CD4-positive, alpha-beta T cell treated with Interleukin-1 beta for 1 hour (primary cell): ENCODE measurements at regions not wholly inside any gene's neighbourhood (a gene's known extent, or its start where the extent isn't known, plus 50 kb on each side); places are given as distances from the start of the nearest gene placed in this dataset.
"Not testable (repeated sequence)": the region's sequence is repeated elsewhere in the genome, so short reads cannot be mapped to it uniquely, and the experiment has no call there.

Experiments used
- DNase-seq, 2 donors: peaks; one replicate each; pipeline ENCODE4 v3.0.0-alpha.2; 2020 to 2022

DNA sequence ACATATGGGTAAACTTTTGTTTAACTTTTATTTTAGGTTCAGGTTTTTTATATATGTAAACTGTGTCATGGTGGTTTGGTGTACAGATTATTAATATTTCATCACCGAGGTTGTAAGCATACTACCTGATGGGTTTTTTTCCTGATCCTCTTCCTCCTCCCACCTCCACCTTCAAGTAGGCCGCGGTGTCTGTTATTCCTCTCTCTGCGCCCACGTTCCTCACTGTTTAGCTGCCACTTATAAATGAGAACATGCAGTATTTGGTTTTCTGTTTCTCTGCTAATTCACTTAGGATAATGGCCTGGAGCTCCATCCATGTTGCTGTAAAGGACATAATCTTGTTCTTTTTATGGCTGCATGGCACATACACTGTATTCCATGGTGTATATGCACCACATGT lies 1000.0 kb upstream of the CELF2 start:
- no peak for DNase-seq

DNA sequence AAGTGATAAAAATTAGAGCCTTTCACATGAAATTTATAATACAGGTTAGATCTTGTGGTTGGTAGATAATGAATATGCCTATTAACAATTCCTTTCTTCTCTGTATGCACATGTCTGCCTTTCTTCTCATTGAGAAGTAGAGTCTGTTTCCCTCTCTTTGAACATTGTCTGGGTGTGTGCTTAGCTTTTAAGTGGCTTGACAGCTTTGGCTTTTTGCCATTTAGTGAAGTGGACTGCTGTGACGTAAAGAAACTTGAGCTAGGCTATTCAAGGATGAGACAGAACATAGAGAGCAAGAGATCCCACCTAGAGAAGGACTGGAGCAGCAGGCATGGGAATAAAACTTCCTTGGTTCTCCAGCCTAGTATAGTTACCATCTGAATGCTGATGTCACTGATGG lies 996.7 kb upstream of the CELF2 start:
- no peak for DNase-seq

DNA sequence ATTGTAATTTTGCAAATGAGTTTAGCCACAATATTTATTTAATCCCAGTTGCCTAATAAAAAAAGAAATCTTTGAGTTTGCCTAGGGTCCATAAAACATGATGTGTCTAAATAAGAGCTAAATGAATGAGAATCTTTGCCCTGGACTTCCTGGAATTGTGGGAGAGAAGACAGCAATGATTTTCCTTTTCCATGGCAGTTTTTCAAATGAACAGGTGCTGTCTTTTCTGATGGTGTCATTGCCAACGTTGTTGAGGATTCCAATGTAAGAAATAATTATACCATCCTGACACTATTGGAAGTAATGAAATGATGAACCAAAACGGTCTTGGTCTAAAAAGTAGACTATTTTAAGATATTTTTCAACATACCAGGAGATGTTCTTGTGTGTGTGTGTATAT lies 984.7 kb upstream of the CELF2 start:
- DNase-seq, result no peak

DNA sequence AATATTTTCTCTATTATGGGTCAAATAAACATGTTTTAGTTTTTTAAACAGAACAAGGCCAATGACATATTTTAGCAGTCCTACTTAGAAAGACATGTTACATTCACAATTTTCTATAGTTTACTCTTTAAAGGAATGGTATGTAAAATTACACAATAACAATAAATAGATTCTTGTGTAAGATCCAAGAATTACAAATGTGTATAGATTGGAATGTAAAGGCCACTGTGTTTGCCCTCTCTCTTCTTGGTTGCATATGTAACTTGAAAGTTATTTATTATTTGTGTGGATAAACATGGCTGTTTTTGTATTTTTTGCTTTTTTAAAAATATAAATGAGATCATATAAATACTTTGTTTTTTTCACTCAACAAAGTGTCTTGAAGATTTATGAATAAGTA lies 979.3 kb upstream of the CELF2 start:
- DNase-seq, result no peak

DNA sequence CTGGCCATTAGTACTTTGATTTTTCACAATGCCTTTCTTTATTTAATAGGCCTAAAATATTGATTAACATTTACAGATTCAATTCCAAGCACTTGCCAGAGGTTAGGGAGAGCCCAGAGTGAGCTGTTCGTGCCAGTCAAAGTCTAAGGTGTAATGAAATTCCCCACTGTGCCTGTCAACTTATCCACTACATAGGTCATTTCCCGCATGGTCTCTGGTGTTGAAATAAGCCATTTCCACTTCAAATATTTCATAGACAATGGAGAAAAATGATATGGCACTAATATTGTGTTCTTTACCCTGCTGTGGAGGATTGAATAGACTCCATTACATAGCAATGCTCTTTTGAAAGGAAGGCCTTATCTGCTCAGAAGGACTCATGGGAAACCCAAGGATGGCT lies 978.1 kb upstream of the CELF2 start:
- DNase-seq, result no peak

DNA sequence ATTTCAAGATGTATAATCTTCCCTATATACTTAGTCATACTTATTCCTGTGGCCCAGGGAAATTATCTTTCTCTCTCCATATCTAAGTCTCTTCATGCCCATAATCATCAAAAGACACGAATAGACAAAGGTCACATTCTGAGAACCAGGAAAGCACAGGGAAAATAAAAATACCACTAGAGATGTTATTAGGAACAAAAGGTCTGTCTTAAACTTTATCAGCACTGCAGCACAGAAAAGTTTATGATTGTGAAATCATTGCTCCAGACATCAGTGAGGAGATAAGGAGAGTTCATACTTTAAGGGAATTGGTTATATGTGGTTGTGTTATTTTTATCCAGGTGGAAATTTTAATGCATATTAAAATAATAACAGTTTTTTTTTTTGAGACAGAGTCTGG lies 974.6 kb upstream of the CELF2 start:
- no peak for DNase-seq

DNA sequence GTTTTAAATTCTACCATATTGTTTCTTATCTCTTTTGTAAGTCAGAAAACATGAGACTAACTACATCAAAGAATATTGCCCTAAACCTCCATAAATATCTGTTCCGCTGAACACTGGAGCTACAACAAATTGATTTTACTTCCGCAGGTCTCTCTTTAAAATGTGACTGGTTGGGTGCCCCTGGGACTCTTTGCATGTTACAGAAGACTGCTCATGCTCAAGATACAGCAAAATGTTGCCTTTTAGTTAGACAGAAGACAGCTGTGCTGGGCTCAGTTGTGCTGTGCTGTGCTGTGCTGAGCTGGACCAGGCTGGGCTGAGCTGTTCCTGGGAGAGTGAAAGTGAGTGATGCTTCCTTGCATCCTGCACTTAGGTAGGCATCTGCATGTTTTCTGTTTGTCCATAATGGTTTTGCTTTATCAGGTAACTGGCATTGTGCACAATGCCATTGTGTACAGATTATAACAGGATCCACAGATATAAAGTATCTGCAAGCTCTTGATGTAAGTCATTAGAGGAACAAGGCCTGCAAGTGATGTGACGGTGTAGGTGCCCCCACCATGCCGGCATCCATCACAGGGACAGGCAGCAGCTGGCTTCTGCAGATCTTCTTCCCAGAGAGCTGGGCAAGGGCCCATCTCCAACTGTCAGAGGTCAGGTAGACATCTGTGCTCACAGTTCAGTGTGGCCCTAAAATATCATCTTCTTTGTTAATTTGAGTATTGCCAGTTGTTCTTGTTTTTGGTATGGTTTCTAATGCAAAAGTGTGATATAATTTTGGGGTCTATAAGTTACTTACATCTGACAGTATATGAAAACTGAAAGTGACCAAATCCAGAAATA lies 972.5 kb upstream of the CELF2 start:
- DNase-seq, result no peak

DNA sequence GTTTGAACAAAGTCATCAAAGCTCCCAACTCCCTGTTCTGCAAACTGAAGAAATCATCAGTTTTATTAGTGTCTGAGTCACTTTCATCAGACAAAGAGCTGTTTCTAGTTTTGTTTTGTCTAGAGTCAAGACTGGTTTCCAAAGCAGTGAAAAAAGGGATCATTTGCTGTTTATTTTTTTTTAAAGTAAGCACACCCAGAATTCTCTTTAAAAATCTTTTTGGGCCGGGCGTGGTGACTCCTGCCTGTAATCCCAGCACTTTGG lies 972.0 kb upstream of the CELF2 start:
- DNase-seq, result no peak

DNA sequence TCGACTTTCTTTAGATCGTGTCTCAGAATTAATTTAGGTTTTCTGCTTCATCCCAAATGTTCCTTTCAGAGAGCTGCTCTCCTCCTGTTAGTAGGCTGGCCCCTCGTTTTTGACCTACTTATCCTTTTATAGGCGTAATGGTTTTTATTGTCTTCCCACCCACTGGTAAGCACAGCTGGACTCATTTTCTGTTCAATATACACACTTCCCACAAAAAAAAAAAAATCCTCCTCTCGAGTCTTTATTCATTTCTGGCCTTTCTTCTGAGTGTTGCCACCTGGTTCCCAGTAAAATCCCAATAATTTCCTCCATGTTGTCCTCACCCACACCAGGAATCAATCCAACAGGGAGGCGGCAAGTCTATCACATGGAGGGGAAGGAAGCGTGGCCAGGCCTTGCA lies 970.2 kb upstream of the CELF2 start:
- DNase-seq, result no peak

DNA sequence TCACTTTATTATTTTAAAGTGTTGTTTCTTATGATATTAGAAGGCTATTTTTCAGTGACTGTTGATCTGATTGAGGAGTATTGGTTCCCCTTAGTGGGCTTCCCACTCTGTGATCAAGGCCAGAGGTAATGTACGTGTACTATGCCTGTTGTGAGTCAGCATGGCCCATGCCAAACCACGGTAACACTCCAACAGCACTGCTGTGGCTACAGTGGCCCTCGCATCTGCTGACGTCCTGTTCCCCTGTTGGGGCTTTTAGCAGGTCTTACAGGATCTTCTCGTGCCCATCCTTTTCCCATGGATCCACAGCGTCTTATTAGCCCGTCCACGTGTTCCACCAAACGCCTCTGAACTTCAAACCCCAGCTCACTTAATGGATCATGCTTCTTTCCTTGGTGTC lies 964.6 kb upstream of the CELF2 start:
- no peak for DNase-seq

DNA sequence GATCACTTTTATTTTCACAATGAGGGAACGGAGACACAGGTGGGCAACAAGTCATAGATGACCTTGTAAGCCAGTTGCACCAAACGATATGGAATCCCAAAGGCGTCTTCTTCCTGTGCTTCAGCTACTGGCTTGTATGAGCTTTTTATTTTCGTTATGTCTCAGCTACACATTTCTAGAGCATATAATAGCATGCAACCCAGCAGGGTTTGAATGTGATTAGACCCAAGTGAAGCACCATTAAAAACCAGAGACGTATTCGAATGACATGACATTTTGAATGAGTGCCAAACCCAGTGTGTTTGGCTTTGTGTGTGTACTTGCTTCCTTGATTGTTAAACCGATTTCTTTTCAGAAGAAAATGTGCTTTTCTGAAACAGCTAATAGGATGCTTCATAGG lies 963.2 kb upstream of the CELF2 start:
- DNase-seq, result no peak

DNA sequence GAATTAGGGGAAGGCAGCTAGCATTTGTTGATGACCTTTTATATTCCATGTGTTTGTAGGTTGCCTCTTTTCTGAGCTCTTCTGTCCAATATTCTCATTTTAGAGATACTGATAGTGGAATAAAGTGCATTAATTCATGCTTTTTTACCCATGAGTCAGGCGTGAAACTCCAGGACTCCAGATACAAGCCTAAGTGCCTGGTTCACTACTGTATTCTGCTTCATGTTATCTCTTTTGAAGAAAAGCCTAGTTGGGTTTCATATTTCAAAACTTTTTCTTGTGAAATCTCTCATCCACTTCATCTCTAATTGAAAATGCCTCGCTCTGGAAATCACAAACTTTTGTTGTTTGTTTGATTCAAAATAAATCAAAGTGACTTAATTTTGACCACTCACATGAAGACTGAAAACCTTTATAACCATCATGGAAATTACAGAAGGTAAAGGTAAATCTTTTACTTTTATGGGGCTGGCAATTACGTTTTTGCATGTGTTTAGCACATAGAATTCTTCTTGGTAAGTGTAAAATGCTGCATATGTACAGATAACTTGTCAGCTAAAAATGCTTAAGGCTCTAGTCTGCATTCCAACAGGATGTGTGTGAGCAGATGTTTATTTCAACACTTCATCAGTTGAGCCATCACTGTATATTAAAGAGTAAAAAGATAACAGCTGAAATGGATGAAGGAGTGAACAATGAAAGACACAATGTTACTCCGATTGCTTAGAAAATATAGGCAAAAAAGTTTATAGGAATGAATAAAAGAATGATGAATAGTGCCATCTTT lies 961.8 kb upstream of the CELF2 start:
- DNase-seq, result no peak

DNA sequence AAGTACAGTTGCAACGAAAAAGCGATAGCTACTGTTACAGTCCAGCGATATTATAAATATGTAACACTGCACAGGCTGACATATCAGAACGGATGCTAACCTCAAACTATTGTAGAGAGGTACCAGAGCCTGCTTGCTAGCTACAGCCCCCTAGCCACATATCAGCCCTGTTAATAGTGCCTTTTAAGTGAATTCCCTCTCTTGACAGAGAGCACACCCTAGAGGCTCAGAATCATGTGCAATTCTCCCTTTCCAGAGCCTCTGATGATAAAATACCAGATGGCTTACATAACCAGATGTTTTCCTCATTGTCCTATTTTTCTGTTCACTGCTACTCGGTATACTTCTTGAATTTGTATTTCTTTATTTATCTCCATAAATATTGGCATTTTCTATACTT lies 960.7 kb upstream of the CELF2 start:
- DNase-seq, result no peak

DNA sequence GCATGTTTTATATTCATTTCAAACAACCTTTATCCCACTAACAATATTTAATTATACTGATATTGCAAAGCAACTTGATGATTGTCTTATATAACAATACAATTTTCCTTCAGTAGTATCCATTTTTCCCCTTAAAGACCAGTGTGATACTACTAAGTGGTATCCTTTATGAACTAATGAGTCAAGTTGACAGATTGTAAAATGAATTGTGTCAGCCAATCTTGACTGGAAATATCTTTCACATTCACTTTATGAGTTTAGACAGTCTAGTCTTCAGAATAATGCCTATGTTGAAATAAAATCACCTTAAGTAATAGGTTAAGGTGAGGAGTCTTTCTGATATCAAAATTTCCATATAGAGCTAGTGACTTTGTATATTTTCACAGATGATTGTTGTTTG lies 950.0 kb upstream of the CELF2 start:
- no peak for DNase-seq

DNA sequence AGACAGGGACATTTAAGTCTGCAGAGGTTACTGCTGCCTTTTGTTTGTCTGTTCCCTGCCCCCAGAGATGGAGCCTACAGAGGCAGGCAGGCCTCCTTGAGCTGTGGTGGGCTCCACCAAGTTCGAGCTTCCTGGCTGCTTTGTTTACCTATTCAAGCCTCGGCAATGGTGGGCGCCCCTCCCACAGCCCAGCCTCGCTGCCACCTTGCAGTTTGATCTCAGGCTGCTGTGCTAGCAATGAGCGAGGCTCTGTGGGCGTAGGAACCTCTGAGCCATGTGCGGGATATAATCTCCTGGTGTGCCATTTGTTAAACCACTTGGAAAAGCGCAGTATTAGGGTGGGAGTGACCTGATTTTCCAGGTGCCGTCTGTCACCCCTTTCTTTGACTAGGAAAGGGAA lies 942.8 kb upstream of the CELF2 start:
- not testable (repeated sequence) for DNase-seq

DNA sequence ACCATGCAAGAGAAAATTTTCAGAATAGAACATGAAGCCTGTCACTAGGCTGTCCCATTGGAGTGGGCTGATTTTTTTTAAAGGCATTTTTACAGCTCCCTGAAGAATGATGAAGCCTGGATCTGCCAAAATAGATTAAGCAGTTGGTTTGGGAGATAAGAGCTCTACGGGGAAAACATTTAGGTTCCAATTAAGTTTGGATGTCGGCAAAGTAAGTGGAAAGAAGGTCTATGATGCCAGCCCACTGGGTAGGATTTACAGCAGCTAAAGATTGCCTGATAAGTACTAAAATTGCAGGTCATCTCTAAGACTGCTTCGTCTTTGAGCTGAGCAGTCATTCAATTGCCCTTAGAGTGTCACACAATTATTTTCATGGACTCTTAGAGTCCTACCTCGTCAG lies 939.2 kb upstream of the CELF2 start:
- no peak for DNase-seq

DNA sequence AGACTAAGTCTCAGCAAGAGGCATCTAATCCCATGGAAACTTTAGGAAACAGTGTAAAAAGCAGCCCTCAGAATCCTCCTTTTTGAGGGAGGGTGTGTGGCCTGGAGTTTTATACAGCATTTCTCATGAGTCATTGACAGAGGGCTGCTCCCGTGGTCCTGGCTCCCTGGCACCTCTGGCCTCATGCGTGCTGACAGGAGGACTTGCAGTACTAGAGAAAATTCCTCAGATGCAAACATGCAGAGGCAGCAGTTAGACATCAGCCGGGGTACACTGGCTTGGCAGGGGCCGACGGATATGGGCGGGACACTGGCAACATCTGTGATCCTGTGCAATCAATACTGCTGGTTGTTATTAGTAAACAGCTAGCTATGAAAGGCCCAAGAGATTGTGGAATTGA lies 925.1 kb upstream of the CELF2 start:
- DNase-seq, result no peak

DNA sequence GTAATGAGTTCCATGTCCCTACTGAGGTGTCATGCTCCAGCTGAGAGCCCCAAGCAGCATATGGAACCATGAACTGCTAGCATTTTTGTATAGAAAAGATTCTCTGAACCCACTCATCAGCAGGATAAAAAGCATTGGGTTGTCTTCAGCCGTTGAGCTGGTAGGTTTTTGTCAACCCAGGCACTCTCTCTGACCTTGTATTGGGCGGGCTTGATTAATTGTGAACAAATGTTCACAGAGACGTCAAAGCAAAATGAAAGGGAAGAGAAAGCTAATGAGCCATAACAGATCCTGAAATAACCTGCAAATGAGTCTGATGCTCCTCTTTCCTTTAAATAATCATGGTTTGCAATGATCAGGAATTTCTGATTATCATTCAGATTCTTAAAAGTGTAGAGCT lies 924.7 kb upstream of the CELF2 start:
- no peak for DNase-seq

DNA sequence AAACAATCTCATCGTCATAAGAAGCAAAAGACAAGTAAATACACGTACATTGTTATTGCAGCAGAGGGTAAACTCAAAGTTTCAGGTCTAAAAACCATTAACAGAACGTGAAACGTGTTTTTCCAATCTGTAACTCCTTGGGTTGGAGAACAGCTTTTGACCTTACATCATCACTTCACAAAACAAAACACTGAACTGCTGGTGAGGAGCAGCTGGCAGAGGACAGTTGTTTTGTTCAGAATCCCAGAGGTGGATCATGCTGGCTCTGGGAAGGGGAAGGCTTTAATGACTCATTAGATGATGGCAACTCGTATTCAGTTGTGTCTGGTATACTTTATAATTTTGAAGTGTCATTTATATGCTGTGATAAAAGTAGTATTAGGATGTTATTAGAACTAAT lies 923.0 kb upstream of the CELF2 start:
- no peak for DNase-seq

DNA sequence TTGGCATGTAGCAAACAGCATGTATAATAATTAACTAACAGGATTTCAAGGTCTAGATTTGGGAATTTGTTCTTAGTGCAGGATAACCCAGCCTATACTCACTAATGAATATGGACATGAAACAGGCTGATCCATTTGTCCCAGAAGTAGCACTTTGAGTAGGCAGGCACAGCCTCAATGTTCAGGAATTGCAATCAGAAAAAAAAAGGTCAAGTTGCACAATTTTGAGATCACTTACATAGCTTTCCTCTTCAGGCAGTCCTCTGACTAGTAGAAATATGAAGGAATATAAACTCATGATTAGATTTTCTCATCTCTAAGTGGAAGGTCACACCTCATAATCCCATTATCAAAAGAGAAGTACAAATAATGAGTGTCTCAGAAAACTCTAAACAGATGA lies 921.4 kb upstream of the CELF2 start:
- no peak for DNase-seq

DNA sequence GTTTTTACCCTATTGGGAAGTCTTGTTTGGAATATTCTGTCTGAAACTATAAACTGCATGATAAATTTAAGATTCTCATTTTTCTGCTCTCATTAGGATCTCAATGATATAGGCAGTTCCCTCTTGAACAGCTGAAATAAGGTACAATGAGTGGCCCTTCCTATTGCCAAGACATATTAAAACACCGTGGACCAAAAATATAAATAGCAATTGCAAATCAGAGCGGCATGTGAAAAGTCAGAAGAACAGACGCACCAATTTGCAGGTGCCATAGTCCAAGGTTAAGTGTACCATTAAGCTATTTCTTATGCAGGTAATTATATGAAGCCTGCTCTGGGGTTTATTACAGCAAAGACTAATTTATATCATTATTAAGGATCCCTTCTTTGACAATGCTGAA lies 920.8 kb upstream of the CELF2 start:
- DNase-seq, result no peak

DNA sequence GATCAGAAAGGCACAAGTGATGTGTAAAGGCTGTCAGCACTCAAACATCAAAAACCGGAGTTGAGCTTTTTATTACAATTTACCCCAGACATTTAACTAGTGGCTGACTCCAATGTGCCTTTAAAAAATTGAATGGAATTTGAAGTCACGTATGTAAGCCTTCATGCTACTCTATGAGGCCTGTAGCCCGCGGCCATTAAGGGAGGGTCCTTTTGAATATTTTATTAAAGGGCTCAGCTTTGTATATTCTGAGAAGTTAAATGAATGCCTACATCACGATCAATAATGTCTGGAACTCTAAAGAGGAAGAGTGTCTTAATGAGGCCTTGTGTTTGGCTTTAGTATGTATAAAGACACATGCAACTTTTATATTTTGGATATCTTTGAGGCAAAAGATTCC lies 916.6 kb upstream of the CELF2 start:
- DNase-seq, result no peak

DNA sequence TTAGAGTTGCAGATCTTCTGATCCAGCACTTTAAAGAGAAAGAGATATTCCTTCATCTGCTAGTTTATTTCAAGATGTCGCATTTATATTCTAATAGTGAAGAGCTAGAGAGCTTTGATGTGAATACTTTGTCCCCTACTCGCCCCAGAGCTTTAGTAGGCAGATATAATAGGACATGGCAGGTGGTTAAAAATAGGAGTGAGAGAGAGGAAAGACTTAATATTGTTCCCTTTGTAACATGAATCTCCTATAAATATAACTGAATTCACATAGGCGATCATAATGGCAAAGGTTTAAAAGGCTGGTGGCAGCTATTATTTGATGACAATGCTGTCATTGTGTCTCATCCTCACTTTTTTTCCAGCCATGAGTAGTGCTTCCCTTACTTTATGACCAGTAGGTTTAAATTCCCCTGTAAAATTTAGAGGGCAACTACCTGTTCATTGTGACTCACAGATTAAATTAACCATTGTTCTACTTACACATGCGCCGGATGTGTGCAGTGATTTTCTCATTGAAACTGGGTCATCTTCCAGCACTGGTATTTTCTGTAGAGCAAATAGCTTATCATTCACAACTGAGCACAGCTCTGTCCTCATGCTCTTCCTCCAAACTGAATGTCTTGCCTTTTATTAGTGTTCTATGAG lies 906.7 kb upstream of the CELF2 start:
- no peak for DNase-seq

DNA sequence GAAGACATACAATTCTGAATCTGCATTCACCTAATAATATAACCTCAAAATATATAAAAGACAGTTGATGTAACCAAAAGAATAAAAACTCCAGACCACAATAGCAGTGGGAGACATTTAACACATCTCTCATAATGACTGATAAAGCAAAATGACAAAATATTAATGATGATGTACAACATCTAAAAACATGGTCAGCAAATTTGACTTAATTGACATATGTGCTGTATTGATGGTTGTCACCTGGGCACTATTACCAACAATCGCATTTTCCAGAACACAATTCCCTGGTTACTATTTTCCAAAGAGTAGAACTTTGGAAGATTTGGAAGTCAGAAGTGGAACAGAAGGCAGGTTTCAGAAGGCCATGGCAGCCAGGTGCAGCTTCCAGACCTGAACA lies 899.5 kb upstream of the CELF2 start:
- no peak for DNase-seq
